ENCODE measurements at regions not wholly inside any gene's neighbourhood (a gene's known extent, or its start where the extent isn't known, plus 50 kb on each side); places are given as distances from the start of the nearest gene placed in this dataset.
A peak's percentile ranks its signal among the peaks of the same experiment; 100 is the strongest.

GRCh38 chr14:71647086-71647784 is 285.0 kb upstream of the RGS6 start:
- CTCF ChIA-PET: interaction anchor here (0.7 kb wide), 1 partner anchor 364 kb away, joined by 3 read pairs; no protein-coding TSS in a partner anchor
- peak; percentile 55 for DNase-seq (ENCODE audit: low spot score)
- no peak overlapping the region for H3K27ac ChIP-seq
- no peak for TF ChIP-seq CTCF (conservative IDR thresholded peaks at IDR 0.05; ENCODE audit: low read depth)
- POLR2A ChIA-PET (ENCODE audit: low non-redundant PET): no interaction called here

GRCh38 chr14:71648725-71649124 is 283.5 kb upstream of the RGS6 start:
- ChIA-PET POLR2A (ENCODE audit: low non-redundant PET) (no interaction called here), CTCF (no interaction called here)
- H3K27ac ChIP-seq: no peak overlapping the region
- no peak for DNase-seq (ENCODE audit: low spot score)
- no peak for TF ChIP-seq CTCF (conservative IDR thresholded peaks at IDR 0.05; ENCODE audit: low read depth)

GRCh38 chr14:71650187-71650755 is 282.0 kb upstream of the RGS6 start:
- ChIA-PET POLR2A (ENCODE audit: low non-redundant PET) (no interaction called here), CTCF (no interaction called here)
- no peak for DNase-seq (ENCODE audit: low spot score)
- H3K27ac ChIP-seq: no peak overlapping the region
- no peak for TF ChIP-seq CTCF (conservative IDR thresholded peaks at IDR 0.05; ENCODE audit: low read depth)

- CTCF ChIA-PET: no interaction called here
- H3K27ac ChIP-seq: no peak overlapping the region
- DNase-seq (ENCODE audit: low spot score): no peak
- TF ChIP-seq CTCF (conservative IDR thresholded peaks at IDR 0.05; ENCODE audit: low read depth): no peak
- POLR2A ChIA-PET (ENCODE audit: low non-redundant PET): no interaction called here
Observed at GRCh38 chr14:71651228-71651627, 281.0 kb upstream of the RGS6 start.

GRCh38 chr14:71652368-71652767 is 279.9 kb upstream of the RGS6 start:
- no peak for DNase-seq (ENCODE audit: low spot score)
- no peak overlapping the region for H3K27ac ChIP-seq
- ChIA-PET POLR2A (ENCODE audit: low non-redundant PET) (no interaction called here), CTCF (interaction anchor here (0.6 kb wide), 1 partner anchor 12 kb away, joined by 3 read pairs; no protein-coding TSS in a partner anchor)
- TF ChIP-seq CTCF (conservative IDR thresholded peaks at IDR 0.05; ENCODE audit: low read depth): no peak

- POLR2A ChIA-PET (ENCODE audit: low non-redundant PET): no interaction called here
- CTCF ChIA-PET: no interaction called here
- no peak overlapping the region for H3K27ac ChIP-seq
- DNase-seq (ENCODE audit: low spot score): no peak
- TF ChIP-seq CTCF (conservative IDR thresholded peaks at IDR 0.05; ENCODE audit: low read depth): no peak
Observed at GRCh38 chr14:71654810-71655209, 277.4 kb upstream of the RGS6 start.
